ENCODE measurements at regions not wholly inside any gene's neighbourhood (a gene's known extent, or its start where the extent isn't known, plus 50 kb on each side); places are given as distances from the start of the nearest gene placed in this dataset.

GRCh38 chr2:104102615-104103014 lies 751.3 kb upstream of the POU3F3 start:
- TF ChIP-seq CTCF (IDR thresholded peaks at IDR 0.05; ENCODE audit: poor library complexity, severe bottlenecking) (no peak), POLR2AphosphoS5 (IDR thresholded peaks at IDR 0.05) (no peak), EP300 (conservative IDR thresholded peaks at IDR 0.05; ENCODE audit: poor library complexity, severe bottlenecking) (no peak), REST (IDR thresholded peaks at IDR 0.05; ENCODE audit: borderline replicate concordance) (no peak), EZH2 (IDR thresholded peaks at IDR 0.05; ENCODE audit: borderline replicate concordance, insufficient read depth, low read length, poor library complexity, severe bottlenecking) (no peak), RAD21 (conservative IDR thresholded peaks at IDR 0.05) (no peak), MXI1 (conservative IDR thresholded peaks at IDR 0.05; ENCODE audit: poor library complexity, severe bottlenecking) (no peak), TAF1 (IDR thresholded peaks at IDR 0.05; ENCODE audit: low read depth) (no peak)
